SK-N-SH treated with all-trans-retinoic acid at 6 μM for 48 hours (cell line): ENCODE measurements at regions not wholly inside any gene's neighbourhood (a gene's known extent, or its start where the extent isn't known, plus 50 kb on each side); places are given as distances from the start of the nearest gene placed in this dataset.

ENCODE experiments used
- ATAC-seq: fragments of 200-7000 bp; cut with Tn5 transposase; 3 replicates; pipeline ENCODE4 v1.9.1; 2020; ENCODE audit warnings: mild to moderate bottlenecking, moderate library complexity
- BACH2 ChIP-seq: fragments of 250-450 bp; sonication (Bioruptor Pico); IDR thresholded peaks from 2 replicates; pipeline ENCODE4 v1.9.0; 2021; ENCODE audit warnings: mild to moderate bottlenecking, borderline replicate concordance
- CSDC2 ChIP-seq: fragments of 250-450 bp; sonication (Bioruptor Pico); IDR thresholded peaks from 2 replicates; pipeline ENCODE4 v1.5.0; 2020; ENCODE audit warnings: mild to moderate bottlenecking, moderate library complexity
- ESRRG ChIP-seq: fragments of 250-450 bp; sonication (Bioruptor Pico); IDR thresholded peaks from 2 replicates; pipeline ENCODE4 v1.6.1; 2021; ENCODE audit warnings: mild to moderate bottlenecking
- GLIS3 ChIP-seq: fragments of 250-450 bp; sonication (Bioruptor Pico); IDR thresholded peaks from 2 replicates; pipeline ENCODE4 v1.5.0; 2020; ENCODE audit warnings: mild to moderate bottlenecking, moderate library complexity
- PPARA ChIP-seq: fragments of 250-450 bp; sonication (Bioruptor Pico); IDR thresholded peaks from 2 replicates; pipeline ENCODE4 v1.5.0; 2020; ENCODE audit warnings: mild to moderate bottlenecking, borderline replicate concordance
- RARB ChIP-seq: fragments of 250-450 bp; sonication (Bioruptor Pico); IDR thresholded peaks from 2 replicates; pipeline ENCODE4 v1.8.0; 2021; ENCODE audit warnings: mild to moderate bottlenecking, moderate library complexity
- SNAI2 ChIP-seq: fragments of 250-450 bp; sonication (Bioruptor Pico); IDR thresholded peaks from 2 replicates; pipeline ENCODE4 v1.5.0; 2020; ENCODE audit warnings: mild to moderate bottlenecking, moderate library complexity
- TCF4 ChIP-seq: fragments of 250-450 bp; sonication (Bioruptor Pico); IDR thresholded peaks from 2 replicates; pipeline ENCODE4 v1.8.0; 2021; ENCODE audit warnings: mild to moderate bottlenecking, moderate library complexity, borderline replicate concordance
- TOX ChIP-seq: fragments of 250-450 bp; sonication (Bioruptor Pico); IDR thresholded peaks from 2 replicates; pipeline ENCODE4 v1.8.0; 2021; ENCODE audit warnings: mild to moderate bottlenecking, moderate library complexity, borderline replicate concordance
- ZC3H10 ChIP-seq: fragments of 250-450 bp; sonication (Bioruptor Pico); IDR thresholded peaks from 2 replicates; pipeline ENCODE4 v1.5.1; 2021; ENCODE audit warnings: mild to moderate bottlenecking, moderate library complexity
- ZFP3 ChIP-seq: fragments of 250-450 bp; sonication (Bioruptor Pico); IDR thresholded peaks from 2 replicates; pipeline ENCODE4 v1.5.0; 2020; ENCODE audit warnings: mild to moderate bottlenecking, moderate library complexity
- ZFP30 ChIP-seq: fragments of 450-650 bp; formaldehyde crosslinking; IDR thresholded peaks from 2 replicates; pipeline ENCODE4 v1.5.0; 2022; ENCODE audit warnings: mild to moderate bottlenecking, moderate library complexity
- ZNF565 ChIP-seq: fragments of 450-650 bp; formaldehyde crosslinking; conservative IDR thresholded peaks from 2 replicates; pipeline ENCODE4 v1.5.0; 2020; ENCODE audit warnings: low read depth, mild to moderate bottlenecking, moderate library complexity
- ZNF8 ChIP-seq: fragments of 450-650 bp; formaldehyde crosslinking; IDR thresholded peaks from 2 replicates; pipeline ENCODE4 v1.5.0; 2020; ENCODE audit warnings: mild to moderate bottlenecking, moderate library complexity
- TF ChIP-seq, protein P1 (sequence below): fragments of 250-450 bp; sonication (Bioruptor Pico); IDR thresholded peaks from 2 replicates; pipeline ENCODE4 v1.5.0; 2020; ENCODE audit warnings: mild to moderate bottlenecking, moderate library complexity
- TF ChIP-seq, protein P2 (sequence below): fragments of 250-450 bp; sonication (Bioruptor Pico); IDR thresholded peaks from 2 replicates; pipeline ENCODE4 v1.5.1; 2020; ENCODE audit warnings: low read depth, mild to moderate bottlenecking, moderate library complexity
- TF ChIP-seq, protein P3 (sequence below): fragments of 250-450 bp; sonication (Bioruptor Pico); IDR thresholded peaks from 2 replicates; pipeline ENCODE4 v1.8.0; 2020; ENCODE audit warnings: mild to moderate bottlenecking, moderate library complexity, borderline replicate concordance
- TF ChIP-seq, protein P4 (sequence below): fragments of 250-450 bp; sonication (Bioruptor Pico); IDR thresholded peaks from 2 replicates; pipeline ENCODE4 v1.5.1; 2021; ENCODE audit warnings: mild to moderate bottlenecking, moderate library complexity
- TF ChIP-seq, protein P5 (sequence below): fragments of 250-450 bp; sonication (Bioruptor Pico); IDR thresholded peaks from 2 replicates; pipeline ENCODE4 v1.8.0; 2021; ENCODE audit warnings: low read depth, mild to moderate bottlenecking, moderate library complexity, borderline replicate concordance

DNA sequence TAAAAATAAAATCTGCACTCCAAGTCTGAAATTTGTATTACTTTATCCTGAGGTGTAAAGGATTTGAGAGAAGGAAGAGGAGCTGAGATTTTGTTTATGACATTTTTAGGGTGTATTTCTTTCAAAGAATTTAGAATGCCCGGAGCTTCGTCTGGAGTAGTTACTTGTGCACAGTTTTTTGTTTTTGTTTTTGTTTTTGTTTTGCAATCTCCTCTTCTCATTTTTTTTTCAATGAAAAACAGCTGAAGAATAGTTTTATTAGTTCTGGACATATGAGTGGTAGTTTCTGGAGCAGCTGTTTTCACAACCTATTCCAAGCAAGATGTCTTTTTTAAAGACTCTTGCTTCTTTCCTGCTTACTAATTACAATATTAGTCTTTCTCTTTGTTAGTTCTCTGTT lies 408.2 kb upstream of the PTGER4 start (continued):
- TF ChIP-seq, protein P1, sequence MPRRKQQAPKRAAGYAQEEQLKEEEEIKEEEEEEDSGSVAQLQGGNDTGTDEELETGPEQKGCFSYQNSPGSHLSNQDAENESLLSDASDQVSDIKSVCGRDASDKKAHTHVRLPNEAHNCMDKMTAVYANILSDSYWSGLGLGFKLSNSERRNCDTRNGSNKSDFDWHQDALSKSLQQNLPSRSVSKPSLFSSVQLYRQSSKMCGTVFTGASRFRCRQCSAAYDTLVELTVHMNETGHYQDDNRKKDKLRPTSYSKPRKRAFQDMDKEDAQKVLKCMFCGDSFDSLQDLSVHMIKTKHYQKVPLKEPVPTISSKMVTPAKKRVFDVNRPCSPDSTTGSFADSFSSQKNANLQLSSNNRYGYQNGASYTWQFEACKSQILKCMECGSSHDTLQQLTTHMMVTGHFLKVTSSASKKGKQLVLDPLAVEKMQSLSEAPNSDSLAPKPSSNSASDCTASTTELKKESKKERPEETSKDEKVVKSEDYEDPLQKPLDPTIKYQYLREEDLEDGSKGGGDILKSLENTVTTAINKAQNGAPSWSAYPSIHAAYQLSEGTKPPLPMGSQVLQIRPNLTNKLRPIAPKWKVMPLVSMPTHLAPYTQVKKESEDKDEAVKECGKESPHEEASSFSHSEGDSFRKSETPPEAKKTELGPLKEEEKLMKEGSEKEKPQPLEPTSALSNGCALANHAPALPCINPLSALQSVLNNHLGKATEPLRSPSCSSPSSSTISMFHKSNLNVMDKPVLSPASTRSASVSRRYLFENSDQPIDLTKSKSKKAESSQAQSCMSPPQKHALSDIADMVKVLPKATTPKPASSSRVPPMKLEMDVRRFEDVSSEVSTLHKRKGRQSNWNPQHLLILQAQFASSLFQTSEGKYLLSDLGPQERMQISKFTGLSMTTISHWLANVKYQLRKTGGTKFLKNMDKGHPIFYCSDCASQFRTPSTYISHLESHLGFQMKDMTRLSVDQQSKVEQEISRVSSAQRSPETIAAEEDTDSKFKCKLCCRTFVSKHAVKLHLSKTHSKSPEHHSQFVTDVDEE (CRISPR knock-in tag) = no peak
- no peak for TF ChIP-seq PPARA (CRISPR knock-in tag)
- TF ChIP-seq ZNF565 (CRISPR knock-in tag) = no peak
- no peak for TF ChIP-seq ZFP3 (CRISPR knock-in tag)
- TF ChIP-seq ZFP30 (CRISPR knock-in tag) = no peak
- TF ChIP-seq CSDC2 (CRISPR knock-in tag) = no peak

DNA sequence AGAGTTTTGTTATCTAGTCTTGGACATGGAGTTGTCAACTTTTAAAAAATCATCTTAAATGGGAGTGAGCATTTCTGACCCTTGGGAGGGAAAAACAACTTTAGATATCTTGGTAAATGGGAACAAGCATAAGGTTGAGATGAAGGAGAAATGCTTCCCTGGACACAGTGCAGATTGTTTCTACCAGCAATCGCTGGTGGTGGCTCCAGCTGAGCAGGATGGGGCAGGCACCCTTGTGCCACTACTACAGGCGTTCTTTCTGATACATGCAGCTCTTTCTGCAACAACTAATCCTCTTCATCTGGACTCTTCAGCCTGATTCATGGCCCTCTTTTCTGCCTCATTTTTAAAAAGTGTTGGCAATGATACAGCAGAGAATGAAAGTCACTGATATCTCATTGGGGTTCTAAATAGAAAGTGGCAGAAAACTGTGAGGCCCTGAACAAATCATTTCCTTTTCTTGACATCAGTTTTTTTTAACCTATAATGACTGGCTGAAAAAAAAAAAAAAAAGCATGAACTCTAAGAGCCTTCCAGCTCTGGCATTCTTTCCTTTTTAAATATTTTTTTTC lies 409.4 kb upstream of the PTGER4 start:
- ATAC-seq = no peak
- TF ChIP-seq, protein P2, sequence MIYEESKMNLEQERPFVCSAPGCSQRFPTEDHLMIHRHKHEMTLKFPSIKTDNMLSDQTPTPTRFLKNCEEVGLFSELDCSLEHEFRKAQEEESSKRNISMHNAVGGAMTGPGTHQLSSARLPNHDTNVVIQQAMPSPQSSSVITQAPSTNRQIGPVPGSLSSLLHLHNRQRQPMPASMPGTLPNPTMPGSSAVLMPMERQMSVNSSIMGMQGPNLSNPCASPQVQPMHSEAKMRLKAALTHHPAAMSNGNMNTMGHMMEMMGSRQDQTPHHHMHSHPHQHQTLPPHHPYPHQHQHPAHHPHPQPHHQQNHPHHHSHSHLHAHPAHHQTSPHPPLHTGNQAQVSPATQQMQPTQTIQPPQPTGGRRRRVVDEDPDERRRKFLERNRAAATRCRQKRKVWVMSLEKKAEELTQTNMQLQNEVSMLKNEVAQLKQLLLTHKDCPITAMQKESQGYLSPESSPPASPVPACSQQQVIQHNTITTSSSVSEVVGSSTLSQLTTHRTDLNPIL = no peak
- TF ChIP-seq ZFP3 (CRISPR knock-in tag) = no peak
- TF ChIP-seq, protein P3, sequence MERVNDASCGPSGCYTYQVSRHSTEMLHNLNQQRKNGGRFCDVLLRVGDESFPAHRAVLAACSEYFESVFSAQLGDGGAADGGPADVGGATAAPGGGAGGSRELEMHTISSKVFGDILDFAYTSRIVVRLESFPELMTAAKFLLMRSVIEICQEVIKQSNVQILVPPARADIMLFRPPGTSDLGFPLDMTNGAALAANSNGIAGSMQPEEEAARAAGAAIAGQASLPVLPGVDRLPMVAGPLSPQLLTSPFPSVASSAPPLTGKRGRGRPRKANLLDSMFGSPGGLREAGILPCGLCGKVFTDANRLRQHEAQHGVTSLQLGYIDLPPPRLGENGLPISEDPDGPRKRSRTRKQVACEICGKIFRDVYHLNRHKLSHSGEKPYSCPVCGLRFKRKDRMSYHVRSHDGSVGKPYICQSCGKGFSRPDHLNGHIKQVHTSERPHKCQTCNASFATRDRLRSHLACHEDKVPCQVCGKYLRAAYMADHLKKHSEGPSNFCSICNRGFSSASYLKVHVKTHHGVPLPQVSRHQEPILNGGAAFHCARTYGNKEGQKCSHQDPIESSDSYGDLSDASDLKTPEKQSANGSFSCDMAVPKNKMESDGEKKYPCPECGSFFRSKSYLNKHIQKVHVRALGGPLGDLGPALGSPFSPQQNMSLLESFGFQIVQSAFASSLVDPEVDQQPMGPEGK (CRISPR knock-in tag) = no peak
- TF ChIP-seq CSDC2 (CRISPR knock-in tag) = no peak
- TF ChIP-seq TOX (CRISPR knock-in tag) = no peak
- no peak for TF ChIP-seq ZC3H10 (CRISPR knock-in tag)
- TF ChIP-seq TCF4 = no peak
- TF ChIP-seq ESRRG = no peak
- TF ChIP-seq ZNF565 (CRISPR knock-in tag) = no peak
- no peak for TF ChIP-seq SNAI2 (CRISPR knock-in tag)
- no peak for TF ChIP-seq ZNF8 (CRISPR knock-in tag)
- TF ChIP-seq, protein P4, sequence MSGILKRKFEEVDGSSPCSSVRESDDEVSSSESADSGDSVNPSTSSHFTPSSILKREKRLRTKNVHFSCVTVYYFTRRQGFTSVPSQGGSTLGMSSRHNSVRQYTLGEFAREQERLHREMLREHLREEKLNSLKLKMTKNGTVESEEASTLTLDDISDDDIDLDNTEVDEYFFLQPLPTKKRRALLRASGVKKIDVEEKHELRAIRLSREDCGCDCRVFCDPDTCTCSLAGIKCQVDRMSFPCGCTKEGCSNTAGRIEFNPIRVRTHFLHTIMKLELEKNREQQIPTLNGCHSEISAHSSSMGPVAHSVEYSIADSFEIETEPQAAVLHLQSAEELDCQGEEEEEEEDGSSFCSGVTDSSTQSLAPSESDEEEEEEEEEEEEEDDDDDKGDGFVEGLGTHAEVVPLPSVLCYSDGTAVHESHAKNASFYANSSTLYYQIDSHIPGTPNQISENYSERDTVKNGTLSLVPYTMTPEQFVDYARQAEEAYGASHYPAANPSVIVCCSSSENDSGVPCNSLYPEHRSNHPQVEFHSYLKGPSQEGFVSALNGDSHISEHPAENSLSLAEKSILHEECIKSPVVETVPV (CRISPR knock-in tag) = no peak
- TF ChIP-seq, protein P5, sequence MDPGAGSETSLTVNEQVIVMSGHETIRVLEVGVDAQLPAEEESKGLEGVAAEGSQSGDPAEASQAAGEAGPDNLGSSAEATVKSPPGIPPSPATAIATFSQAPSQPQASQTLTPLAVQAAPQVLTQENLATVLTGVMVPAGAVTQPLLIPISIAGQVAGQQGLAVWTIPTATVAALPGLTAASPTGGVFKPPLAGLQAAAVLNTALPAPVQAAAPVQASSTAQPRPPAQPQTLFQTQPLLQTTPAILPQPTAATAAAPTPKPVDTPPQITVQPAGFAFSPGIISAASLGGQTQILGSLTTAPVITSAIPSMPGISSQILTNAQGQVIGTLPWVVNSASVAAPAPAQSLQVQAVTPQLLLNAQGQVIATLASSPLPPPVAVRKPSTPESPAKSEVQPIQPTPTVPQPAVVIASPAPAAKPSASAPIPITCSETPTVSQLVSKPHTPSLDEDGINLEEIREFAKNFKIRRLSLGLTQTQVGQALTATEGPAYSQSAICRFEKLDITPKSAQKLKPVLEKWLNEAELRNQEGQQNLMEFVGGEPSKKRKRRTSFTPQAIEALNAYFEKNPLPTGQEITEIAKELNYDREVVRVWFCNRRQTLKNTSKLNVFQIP = no peak
- TF ChIP-seq, protein P1 (CRISPR knock-in tag) = no peak
- TF ChIP-seq BACH2 (CRISPR knock-in tag) = no peak
- TF ChIP-seq RARB = no peak
- no peak for TF ChIP-seq ZFP30 (CRISPR knock-in tag)
- TF ChIP-seq GLIS3 (CRISPR knock-in tag) = no peak
- TF ChIP-seq, all 23 proteins: peak for 0
